SK-MEL-5 (cell line): ENCODE measurements at regions not wholly inside any gene's neighbourhood (a gene's known extent, or its start where the extent isn't known, plus 50 kb on each side); places are given as distances from the start of the nearest gene placed in this dataset.

ENCODE experiments used
- DNase-seq: peaks from one replicate; pipeline ENCODE4 v3.0.0-alpha.2; 2016; ENCODE audit warnings: low read depth, low spot score
- in situ Hi-C: cut with HindIII; loops from 2 replicates; pipeline ENCODE4 v1.10.0; 2016; ENCODE audit warnings: low sequenced_read_pairs, high pct_unique_total_duplicates, low pct_unique_long_range_greater_than_20kb

DNA sequence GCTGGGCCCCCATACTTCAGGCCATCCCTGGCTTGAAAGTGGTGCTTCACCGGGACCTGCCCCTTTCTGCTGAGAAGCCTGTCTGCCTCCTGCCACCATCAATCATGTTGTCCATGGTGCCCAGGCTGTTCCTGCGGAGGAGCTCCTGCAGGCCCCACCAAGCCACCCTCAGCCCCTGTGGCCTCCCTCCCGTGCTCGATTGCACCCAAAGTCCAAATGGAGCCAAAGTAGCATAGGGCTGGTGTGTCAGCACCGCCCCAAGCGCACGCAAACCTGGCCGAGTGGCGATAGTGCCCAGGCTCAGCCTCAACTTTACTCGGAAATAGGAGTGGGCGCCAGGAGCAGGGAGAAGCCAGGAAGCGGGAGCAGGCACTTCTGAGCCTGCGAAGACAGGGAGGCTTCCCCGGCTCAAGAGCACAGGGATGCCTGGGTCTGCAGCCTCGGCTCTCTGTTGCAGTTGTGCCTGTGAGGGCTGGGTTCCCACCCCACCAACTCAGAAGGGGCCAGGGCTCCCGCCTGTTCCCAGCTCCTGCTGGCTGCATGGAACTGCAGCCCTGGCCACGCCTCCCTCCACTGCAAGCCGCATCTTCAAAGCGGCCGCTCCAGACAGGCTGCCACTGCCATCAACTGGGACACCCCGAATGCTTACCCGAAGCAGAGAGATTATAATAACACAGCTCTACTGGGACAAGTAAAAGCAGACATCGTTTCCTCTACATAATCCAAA lies 203.0 kb downstream of the ARRDC4 start:
- no peak for DNase-seq
- in situ Hi-C loops, result no loop called here

DNA sequence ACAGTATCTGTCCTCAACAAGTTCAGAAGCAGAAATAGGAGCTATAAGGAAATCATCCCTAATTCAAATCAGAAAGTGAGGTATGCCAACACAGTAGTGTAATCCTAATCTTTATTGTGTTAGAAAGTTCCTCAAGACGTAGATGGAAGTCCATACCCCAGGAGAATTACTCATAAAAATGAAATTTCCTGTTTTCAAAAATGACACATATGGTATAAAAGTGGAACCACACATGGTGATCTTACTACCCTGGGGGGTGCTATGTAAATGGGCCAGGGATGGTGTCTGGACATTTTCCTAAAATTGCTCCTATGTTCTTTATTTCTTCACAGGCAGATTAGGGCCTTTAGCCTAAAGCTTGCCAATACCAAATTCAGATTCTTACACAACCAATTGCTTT lies 204.1 kb downstream of the ARRDC4 start:
- in situ Hi-C loops, result no loop called here

DNA sequence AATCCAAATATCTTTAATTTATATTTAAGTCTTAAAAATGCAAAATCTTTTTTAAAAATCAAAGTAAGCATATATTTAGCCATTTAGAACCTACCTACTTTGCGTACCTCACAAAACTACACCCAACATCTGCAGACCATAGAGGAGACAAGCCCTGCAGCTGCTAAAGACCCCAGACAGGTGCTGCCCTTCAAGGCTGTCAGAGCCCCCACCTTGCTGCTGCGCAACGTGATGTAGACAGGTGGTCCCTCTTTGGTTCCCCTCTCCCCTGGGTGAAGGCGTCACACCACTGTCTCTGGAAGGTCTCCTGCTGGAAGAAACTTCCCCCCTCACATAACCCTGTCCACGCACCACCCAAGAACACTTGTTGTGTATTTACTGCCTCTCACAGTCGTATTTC lies 204.5 kb downstream of the ARRDC4 start:
- no peak for DNase-seq
- in situ Hi-C loops, result no loop called here

More for the DNA sequence above, 204.1 kb downstream of the ARRDC4 start:
- DNase-seq, result no peak

DNA sequence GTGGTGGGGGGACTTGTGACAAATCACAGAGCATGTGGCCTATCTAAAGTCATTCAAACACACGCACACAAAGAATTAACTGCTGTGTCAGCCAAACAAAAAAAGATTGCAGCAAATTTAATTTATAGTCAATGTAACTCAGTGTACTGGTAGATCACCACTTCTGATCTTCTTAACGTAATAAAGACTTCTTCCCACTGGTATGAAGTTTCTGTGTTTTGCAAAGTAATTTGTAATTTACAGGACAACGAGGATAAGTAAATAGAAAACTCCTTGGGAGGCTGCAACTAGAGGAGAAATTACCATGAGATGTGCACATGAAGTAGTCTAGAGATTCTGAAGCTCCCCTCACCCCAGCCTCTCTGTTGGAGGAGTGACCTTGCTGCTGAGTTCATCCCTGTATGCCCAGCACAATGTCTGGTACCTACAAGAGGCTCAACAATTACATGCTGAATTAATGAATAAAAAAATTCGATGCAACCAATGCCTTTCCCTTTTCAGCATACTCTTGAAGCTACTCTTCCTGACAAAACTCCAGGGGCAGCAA lies 207.3 kb downstream of the ARRDC4 start:
- no peak for DNase-seq
- in situ Hi-C loops, result no loop called here

DNA sequence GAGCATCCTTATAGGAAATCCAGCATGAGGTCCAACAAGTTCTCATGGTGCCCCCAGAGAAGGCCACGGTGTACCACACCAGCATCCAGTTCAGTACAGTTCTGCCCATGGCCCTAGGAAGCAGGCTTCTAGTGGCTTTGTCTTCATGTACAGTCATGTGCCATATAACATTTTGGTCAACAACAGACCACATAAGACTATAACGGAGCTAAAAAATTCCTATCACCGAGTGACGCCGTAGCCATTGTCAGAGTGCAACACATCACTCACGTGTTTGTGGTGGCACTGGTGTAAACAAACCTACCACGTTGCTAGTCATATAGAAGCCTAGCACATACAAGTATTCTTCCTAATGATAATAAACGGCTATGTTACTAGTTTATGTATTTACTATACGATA lies 209.0 kb downstream of the ARRDC4 start:
- no peak for DNase-seq
- in situ Hi-C loops, result no loop called here

DNA sequence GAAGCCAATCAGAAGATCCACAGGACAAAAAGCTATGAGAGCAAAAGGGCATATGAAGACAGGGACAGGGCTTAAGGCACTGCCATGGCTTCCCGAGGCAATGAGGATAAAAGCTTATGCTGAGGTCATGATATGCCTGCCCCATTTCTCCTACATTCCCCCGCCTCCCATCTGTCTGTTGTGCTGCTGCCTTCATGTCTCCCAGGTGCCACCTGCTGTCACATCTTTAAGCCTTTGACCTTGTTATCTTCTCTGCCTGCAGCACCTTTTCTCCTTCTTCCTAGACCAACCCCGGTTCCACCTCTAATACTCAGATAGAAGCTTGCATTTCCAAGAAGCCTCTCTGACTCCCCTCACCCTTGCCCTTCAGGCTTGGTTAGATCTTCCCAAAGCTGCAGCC lies 213.8 kb downstream of the ARRDC4 start:
- DNase-seq, result peak; percentile 21
- in situ Hi-C loops, result no loop called here

DNA sequence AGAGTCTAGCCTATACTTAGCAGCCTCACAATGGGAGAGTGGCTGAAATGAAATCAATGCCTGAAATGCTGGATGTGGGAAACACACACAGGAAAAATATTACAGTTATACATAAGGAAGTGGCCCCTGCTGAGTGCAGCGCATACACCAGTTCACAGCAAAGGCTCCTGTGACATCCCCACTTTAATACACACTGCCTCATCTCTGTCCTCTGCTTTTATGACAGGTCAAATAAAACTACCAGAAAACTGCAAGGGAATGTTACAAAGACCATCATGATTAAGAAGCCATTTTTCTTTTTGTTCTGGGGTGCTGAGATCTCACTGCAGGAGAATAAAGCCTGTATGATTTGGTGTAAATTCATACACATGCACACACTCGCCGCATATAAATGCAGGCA lies 214.3 kb downstream of the ARRDC4 start:
- no peak for DNase-seq
- in situ Hi-C loops, result no loop called here

DNA sequence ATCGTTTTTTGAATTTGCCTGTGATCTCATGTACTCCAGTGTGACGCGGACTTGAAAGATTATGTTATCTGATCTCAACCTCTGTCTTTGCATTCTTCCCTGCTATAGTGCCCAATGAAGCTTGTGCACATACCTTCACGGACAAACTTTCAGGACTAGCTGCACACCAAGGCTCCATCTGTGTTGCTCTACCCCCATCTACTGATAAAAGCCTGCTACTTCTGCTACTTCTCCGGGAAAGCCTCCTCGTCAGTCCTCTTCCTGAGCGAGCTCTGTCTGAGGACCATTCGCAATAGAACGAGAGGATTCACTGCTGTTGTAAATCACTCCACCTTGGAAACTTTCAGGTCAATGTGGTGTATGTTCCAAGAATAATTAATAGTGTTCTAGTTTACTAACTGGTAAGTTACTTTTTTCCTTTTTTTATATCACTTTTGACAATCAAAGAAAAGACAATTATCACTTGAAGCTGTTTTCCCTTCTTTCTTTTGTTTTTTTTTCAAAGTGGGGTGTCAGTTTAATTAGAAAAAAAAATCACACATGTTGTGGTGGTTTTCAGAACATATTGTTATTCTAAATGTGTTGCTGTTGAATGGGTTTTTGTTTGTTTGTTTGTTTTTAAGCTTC lies 217.6 kb downstream of the ARRDC4 start:
- in situ Hi-C loops, result no loop called here
- peak; percentile 90 for DNase-seq

DNA sequence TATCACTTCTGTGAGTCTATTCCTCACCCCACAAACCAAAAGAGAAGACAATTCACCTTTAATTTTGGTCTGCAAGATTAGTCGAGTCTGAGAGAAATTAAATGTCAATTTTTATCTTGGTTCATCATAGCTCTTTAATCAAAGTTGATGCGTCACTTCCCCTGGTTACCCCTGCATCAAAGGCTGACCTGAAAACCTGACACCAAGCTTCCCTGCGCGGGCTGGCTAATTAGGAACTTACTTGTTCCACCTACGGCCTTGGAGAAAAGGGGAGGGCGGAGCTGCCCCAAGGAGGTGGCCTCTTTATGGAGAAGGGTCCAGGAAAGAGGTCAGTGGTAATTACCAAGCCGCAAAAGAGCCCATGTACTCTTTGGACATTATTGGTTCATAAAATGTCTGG lies 218.4 kb downstream of the ARRDC4 start:
- DNase-seq, result no peak
- in situ Hi-C loops, result no loop called here

DNA sequence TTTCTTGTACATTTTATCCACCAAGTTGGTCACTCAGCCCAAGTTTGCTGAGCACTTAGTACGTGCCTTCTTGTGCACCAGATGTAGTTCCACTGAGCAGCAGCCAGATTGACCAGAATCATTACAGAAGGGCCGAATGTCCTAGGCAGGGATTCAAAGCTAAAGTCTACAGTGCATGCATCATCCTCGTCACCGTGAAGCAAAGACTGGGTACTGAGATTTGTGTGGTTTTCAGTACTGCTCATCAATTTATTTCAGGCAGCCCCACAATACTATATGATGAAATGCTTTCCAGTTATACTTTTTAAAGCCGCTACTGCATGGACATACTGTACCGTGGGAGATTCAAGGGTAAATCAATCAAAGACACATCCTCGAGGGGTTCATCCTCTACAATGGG lies 227.0 kb downstream of the ARRDC4 start:
- in situ Hi-C loops, result no loop called here
- no peak for DNase-seq

DNA sequence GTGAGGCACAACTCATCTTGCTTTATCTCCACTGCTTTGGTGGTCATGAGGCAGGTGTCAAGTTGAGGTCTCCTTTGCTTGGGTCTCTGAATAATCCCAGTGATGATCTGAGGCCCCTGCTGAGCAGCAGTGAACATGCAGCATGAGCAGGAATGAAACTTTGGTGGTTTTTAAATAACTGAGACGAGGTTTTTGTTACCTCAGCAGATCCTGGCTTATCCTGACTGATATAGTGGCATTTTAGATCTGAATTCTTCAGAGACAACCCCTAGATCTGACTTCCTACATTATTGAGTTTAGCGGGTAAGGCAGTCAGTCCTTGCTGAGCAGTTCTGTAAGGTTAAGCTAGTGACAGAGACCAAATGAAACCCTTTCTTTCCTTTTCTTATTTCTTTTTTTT lies 230.4 kb downstream of the ARRDC4 start:
- no peak for DNase-seq
- in situ Hi-C loops, result no loop called here

DNA sequence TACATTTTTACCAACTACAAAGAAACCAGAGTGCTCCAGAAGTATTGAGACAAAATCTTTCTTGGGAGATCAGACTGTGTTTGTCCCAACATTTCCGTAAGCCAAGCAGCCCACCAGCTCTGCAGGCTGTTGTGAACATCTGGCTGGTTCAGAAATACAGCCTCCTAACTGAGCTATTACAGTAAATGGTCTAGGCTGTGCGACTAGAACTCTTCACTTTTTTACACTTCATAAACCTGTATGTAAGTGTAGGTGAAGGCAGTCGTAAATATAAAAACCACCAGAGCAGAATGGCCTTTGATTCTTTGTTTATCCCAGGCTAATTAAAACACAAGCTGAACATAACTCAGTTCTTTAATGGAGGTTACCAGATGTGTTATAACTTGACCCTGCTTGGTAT lies 235.3 kb downstream of the ARRDC4 start:
- in situ Hi-C loops, result no loop called here
- DNase-seq, result no peak

DNA sequence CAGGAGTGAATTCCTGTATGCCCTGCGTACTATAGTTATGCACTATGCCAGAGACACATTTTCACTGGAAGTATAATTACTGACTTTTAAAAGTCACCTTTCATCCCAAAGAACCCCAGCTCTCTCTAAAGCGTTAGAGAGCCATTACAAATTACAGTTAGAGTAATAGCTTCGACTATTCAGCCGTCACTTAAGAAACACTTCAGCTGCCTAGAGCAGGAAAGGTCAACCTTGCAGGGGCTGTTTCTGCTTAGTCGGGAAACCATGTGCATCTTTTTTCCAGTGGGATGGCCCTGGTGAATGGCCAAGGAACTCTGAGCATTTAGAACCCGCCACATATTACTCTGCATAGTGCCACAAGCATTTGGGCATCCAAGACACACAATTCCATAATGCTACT lies 235.9 kb downstream of the ARRDC4 start:
- DNase-seq, result no peak
- in situ Hi-C loops, result no loop called here

DNA sequence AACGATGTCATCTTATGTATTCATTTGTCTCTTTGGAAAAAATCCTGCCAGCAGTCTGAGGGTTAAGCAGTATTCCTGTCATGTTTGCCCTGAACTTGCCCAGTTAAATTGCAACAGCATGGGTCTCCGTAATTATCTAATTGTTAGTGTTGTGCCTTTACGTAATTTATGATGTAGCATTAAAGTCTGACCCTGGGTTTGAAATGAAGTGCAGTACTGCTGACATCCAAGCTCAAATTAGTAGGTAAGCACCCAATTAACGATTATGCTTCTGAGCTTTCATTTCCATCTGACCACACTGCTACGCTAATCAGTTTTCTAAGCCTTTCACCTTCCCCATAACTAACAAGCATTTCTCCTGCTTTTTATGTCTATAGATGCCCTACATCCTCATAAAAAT lies 241.8 kb downstream of the ARRDC4 start:
- in situ Hi-C loops, result no loop called here

DNA sequence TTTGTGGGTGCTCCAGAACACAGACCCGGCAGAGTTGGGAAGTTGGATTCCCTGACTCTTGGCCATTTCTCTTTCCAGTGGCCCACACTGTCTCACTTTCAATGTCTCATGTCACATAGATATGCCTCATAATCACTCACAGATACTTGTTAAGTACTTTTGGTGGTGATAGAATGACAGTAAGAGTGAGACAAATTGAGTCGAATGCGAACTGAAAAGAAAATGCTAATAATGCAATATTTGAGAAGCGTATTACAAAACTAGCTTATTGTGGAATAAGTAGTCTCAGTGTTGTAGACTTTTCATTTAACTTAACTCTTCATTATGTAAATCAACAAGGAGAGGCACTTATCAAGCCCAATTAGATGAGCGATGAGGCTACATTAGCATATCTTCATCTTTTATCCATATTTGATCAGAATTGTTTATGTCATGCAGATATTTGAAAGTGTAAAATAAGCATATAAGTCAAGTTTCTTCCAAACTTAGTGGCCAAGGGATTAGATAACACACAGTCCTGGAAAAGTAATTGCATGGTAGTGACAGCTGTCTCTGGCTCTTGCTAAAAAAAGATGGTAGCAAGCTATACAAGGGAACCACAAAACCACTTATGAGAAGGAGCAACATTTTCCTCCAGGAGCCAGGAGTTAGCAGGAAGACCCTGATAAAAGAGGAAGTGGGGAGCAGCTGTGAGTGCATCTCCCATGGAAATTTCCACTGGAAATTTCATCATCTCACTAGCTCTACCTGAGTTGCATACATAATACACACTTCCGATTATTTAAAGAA lies 243.6 kb downstream of the ARRDC4 start:
- no peak for DNase-seq
- in situ Hi-C loops, result no loop called here

More for the DNA sequence above, 241.8 kb downstream of the ARRDC4 start:
- DNase-seq, result no peak

DNA sequence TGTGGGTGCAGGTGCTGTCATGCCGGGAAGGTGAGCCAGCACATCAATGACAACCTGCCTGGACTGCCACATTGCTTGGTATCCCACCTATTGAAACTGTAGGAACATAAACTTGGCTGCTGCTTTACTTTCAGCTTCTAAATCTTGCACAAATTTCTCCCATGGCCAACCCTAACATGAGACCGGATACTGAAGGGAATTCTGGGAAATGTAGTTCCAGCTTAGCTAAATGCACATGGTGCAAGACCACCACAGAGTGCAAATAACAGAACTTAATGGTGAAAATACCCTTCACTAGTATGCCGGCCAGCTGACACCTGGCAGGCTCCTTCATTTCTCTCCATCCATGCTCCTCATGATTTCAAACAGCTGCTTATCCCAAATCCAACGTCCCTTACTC lies 247.4 kb downstream of the ARRDC4 start:
- DNase-seq, result no peak
- in situ Hi-C loops, result no loop called here

DNA sequence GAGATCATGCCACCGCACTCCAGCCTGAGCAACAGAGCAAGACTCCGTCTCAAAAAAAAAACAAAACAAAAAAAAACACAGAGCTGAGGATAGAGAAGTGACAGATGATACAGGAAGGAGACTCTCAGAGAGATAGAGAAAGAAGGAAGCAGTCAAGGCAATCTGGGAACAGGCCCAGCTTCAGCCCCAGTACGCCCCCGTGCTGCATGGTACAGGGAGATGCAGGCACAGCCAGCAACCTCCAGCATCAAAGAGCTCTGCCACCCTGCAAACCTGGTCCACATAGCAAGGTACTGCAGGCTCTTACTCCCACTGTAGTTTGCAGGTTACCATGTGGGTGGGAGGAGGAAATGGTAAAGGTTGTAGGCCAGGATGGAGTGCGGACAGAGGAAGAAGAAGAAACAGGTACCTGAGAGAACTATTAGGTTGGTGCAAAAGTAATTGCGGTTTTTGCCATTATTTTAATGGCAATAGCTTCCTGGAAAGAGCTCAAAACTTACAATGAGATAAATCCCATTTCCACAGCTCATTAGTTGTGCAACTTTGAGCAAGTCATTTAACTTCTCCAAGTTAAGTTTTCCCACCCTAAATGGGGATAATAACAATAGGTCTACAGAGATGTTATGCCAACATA lies 253.0 kb downstream of the ARRDC4 start:
- in situ Hi-C loops, result no loop called here
- no peak for DNase-seq

DNA sequence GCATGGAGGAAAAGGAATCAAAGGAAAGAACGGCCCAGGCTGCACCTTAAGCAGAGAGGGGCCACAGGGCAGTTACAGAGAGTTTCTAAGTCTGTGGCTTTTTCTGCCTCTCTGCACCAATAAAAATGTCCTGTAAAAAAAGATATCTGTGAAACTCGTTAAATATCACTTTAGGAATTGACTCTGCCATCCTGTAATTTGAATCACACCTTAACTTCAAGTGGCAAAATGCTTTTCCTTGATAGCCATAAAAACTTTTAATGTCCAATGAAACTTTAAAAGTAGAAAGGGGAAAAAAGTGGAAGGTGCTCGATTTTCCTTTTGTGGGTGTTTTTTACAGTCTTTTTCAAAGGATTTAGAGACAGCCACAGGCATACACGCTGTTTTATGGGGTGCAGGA lies 255.7 kb downstream of the ARRDC4 start:
- no peak for DNase-seq
- in situ Hi-C loops, result no loop called here
